Ishikawa (cell line): ENCODE measurements at regions not wholly inside any gene's neighbourhood (a gene's known extent, or its start where the extent isn't known, plus 50 kb on each side); places are given as distances from the start of the nearest gene placed in this dataset.

Experiments
- CEBPB ChIP-seq: IDR thresholded peaks from 2 replicates; pipeline ENCODE4 v1.6.1; 2012
- CREB1 ChIP-seq: IDR thresholded peaks from 2 replicates; pipeline ENCODE4 v1.6.1; 2012; ENCODE audit warnings: low read depth
- EP300 ChIP-seq: IDR thresholded peaks from 2 replicates; pipeline ENCODE4 v1.6.1; 2012; ENCODE audit warnings: borderline replicate concordance
- FOXM1 ChIP-seq: IDR thresholded peaks from 2 replicates; pipeline ENCODE4 v1.6.1; 2012; ENCODE audit warnings: low read depth, borderline replicate concordance
- TCF12 ChIP-seq: IDR thresholded peaks from 2 replicates; pipeline ENCODE4 v1.6.1; 2012; ENCODE audit warnings: low read depth
- TEAD4 ChIP-seq: IDR thresholded peaks from 2 replicates; pipeline ENCODE4 v1.6.1; 2012
- YY1 ChIP-seq: IDR thresholded peaks from 2 replicates; pipeline ENCODE4 v1.6.1; 2012; ENCODE audit warnings: low read depth
- TF ChIP-seq, protein P1 (sequence below): IDR thresholded peaks from 2 replicates; pipeline ENCODE4 v1.6.1; 2012; ENCODE audit warnings: low read depth, mild to moderate bottlenecking
- TF ChIP-seq, protein P2 (sequence below): IDR thresholded peaks from 2 replicates; pipeline ENCODE4 v1.6.1; 2012
- TF ChIP-seq, protein P3 (sequence below): IDR thresholded peaks from 2 replicates; pipeline ENCODE4 v1.6.1; 2012

DNA sequence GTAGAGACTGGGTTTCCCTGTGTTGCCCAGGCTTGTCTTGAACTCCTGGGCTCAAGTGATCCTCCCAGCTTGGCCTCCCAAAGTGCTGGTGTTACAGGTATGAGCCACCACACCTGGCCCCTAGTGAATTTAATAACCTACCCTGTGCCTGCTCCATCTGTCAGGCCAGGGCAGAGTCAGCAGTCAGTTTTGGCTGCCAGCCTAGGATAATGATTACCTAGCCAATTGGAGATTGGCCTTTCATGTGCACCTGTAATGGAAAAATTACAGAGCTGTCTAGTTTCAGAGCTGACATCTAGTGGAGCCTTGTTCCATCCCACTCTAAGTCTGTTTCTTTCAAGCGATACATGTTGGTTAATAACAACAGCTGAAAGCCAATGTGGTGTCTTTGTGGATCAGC is 92.0 kb downstream of the DIRAS3 start:
- TF ChIP-seq EP300 (no peak), CREB1 (no peak), YY1 (no peak), FOXM1 (no peak), CEBPB (no peak), TCF12 (no peak), TEAD4 (no peak)
- TF ChIP-seq, protein P1, sequence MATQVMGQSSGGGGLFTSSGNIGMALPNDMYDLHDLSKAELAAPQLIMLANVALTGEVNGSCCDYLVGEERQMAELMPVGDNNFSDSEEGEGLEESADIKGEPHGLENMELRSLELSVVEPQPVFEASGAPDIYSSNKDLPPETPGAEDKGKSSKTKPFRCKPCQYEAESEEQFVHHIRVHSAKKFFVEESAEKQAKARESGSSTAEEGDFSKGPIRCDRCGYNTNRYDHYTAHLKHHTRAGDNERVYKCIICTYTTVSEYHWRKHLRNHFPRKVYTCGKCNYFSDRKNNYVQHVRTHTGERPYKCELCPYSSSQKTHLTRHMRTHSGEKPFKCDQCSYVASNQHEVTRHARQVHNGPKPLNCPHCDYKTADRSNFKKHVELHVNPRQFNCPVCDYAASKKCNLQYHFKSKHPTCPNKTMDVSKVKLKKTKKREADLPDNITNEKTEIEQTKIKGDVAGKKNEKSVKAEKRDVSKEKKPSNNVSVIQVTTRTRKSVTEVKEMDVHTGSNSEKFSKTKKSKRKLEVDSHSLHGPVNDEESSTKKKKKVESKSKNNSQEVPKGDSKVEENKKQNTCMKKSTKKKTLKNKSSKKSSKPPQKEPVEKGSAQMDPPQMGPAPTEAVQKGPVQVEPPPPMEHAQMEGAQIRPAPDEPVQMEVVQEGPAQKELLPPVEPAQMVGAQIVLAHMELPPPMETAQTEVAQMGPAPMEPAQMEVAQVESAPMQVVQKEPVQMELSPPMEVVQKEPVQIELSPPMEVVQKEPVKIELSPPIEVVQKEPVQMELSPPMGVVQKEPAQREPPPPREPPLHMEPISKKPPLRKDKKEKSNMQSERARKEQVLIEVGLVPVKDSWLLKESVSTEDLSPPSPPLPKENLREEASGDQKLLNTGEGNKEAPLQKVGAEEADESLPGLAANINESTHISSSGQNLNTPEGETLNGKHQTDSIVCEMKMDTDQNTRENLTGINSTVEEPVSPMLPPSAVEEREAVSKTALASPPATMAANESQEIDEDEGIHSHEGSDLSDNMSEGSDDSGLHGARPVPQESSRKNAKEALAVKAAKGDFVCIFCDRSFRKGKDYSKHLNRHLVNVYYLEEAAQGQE, result no peak
- TF ChIP-seq, protein P2, sequence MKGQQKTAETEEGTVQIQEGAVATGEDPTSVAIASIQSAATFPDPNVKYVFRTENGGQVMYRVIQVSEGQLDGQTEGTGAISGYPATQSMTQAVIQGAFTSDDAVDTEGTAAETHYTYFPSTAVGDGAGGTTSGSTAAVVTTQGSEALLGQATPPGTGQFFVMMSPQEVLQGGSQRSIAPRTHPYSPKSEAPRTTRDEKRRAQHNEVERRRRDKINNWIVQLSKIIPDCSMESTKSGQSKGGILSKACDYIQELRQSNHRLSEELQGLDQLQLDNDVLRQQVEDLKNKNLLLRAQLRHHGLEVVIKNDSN, result no peak
- TF ChIP-seq, protein P3, sequence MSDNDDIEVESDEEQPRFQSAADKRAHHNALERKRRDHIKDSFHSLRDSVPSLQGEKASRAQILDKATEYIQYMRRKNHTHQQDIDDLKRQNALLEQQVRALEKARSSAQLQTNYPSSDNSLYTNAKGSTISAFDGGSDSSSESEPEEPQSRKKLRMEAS, result no peak
